MM.1S (cell line): ENCODE measurements at regions not wholly inside any gene's neighbourhood (a gene's known extent, or its start where the extent isn't known, plus 50 kb on each side); places are given as distances from the start of the nearest gene placed in this dataset.

Experiments used
- EZH2phosphoT487 ChIP-seq: fragments of 300-600 bp; sonication (generic); IDR thresholded peaks from 2 replicates; pipeline ENCODE4 v1.6.1; 2018; ENCODE audit warnings: antibody characterized with exemption, low read length
- TF ChIP-seq, protein P1 (sequence below): fragments of 300-600 bp; sonication (generic); IDR thresholded peaks from 2 replicates; pipeline ENCODE4 v1.5.1; 2016; ENCODE audit warnings: antibody characterized with exemption, low read length, mixed read lengths

DNA sequence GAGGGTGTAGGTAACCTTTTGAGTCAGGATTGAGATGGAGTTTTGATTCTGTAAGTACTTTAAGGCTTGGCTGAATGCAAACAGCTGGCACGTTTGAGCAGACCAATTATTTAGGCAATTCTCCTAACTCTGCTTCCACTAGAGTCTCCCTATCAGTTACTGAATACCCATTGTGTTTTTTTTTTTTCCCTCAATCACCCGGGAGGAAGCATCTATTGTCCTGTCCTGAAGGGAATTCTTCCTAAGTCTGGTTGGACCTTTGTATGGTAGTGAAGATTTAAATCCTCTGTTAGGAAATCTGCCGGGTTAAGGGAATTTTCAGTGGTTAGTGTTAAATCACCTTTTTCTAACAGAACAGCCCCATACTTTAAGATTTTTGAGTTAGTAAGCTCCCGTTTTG is 571.2 kb upstream of the USP24 start:
- TF ChIP-seq, protein P1, sequence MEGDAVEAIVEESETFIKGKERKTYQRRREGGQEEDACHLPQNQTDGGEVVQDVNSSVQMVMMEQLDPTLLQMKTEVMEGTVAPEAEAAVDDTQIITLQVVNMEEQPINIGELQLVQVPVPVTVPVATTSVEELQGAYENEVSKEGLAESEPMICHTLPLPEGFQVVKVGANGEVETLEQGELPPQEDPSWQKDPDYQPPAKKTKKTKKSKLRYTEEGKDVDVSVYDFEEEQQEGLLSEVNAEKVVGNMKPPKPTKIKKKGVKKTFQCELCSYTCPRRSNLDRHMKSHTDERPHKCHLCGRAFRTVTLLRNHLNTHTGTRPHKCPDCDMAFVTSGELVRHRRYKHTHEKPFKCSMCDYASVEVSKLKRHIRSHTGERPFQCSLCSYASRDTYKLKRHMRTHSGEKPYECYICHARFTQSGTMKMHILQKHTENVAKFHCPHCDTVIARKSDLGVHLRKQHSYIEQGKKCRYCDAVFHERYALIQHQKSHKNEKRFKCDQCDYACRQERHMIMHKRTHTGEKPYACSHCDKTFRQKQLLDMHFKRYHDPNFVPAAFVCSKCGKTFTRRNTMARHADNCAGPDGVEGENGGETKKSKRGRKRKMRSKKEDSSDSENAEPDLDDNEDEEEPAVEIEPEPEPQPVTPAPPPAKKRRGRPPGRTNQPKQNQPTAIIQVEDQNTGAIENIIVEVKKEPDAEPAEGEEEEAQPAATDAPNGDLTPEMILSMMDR = no peak
- TF ChIP-seq EZH2phosphoT487 = no peak
